Parathyroid adenoma (tissue), 2 donors: ENCODE measurements at regions not wholly inside any gene's neighbourhood (a gene's known extent, or its start where the extent isn't known, plus 50 kb on each side); places are given as distances from the start of the nearest gene placed in this dataset.

ENCODE experiments used
- H2AFZ ChIP-seq: fragments of 300-600 bp; sonication (generic); one replicate; pipeline ENCODE4 v1.7.0; 2017; ENCODE audit warnings: antibody characterized with exemption, mild to moderate bottlenecking
- H3K27ac ChIP-seq: fragments of 300-600 bp; sonication (generic); one replicate; pipeline ENCODE4 v1.7.0; 2017
- H3K27me3 ChIP-seq: fragments of 300-600 bp; sonication (generic); one replicate; pipeline ENCODE4 v1.7.0; 2017; ENCODE audit warnings: low read length; ENCODE audit not compliant: control insufficient read depth, insufficient read depth
- H3K36me3 ChIP-seq: fragments of 300-600 bp; sonication (generic); one replicate; pipeline ENCODE4 v1.7.0; 2017; ENCODE audit warnings: low read length; ENCODE audit not compliant: control insufficient read depth, insufficient read depth
- H3K4me1 ChIP-seq: fragments of 300-600 bp; sonication (generic); one replicate; pipeline ENCODE4 v1.7.0; 2017; ENCODE audit warnings: control low read depth
- H3K4me2 ChIP-seq: fragments of 300-600 bp; sonication (generic); one replicate; pipeline ENCODE4 v1.7.0; 2017; ENCODE audit warnings: low read length
- H3K4me3 ChIP-seq: fragments of 300-600 bp; sonication (generic); one replicate; pipeline ENCODE4 v1.7.0; 2017; ENCODE audit warnings: low read depth, low read length
- H3K79me2 ChIP-seq: fragments of 300-600 bp; sonication (generic); one replicate; pipeline ENCODE4 v1.7.0; 2017; ENCODE audit warnings: control low read depth
- H3K9ac ChIP-seq: fragments of 300-600 bp; sonication (generic); one replicate; pipeline ENCODE4 v1.7.0; 2017; ENCODE audit warnings: mild to moderate bottlenecking
- H3K9me3 ChIP-seq: fragments of 300-600 bp; sonication (generic); one replicate; pipeline ENCODE4 v1.7.0; 2017; ENCODE audit warnings: low read length; ENCODE audit not compliant: control insufficient read depth
- TF ChIP-seq, protein P1 (sequence below): fragments of 300-600 bp; sonication (generic); IDR thresholded peaks from one replicate; pipeline ENCODE4 v1.7.0; 2017; ENCODE audit warnings: antibody characterized with exemption, mild to moderate bottlenecking
- donor health status: primary hyperparathyroidism.

GRCh38 chr7:54180796-54181195 is 361.4 kb upstream of the VSTM2A start:
- H3K9ac ChIP-seq: no peak overlapping the region
- H3K4me1 ChIP-seq: no peaks in the 10 kb centered on the region
- no peak overlapping the region for H3K27ac ChIP-seq
- no peak overlapping the region for H3K4me3 ChIP-seq
- TF ChIP-seq, protein P1, sequence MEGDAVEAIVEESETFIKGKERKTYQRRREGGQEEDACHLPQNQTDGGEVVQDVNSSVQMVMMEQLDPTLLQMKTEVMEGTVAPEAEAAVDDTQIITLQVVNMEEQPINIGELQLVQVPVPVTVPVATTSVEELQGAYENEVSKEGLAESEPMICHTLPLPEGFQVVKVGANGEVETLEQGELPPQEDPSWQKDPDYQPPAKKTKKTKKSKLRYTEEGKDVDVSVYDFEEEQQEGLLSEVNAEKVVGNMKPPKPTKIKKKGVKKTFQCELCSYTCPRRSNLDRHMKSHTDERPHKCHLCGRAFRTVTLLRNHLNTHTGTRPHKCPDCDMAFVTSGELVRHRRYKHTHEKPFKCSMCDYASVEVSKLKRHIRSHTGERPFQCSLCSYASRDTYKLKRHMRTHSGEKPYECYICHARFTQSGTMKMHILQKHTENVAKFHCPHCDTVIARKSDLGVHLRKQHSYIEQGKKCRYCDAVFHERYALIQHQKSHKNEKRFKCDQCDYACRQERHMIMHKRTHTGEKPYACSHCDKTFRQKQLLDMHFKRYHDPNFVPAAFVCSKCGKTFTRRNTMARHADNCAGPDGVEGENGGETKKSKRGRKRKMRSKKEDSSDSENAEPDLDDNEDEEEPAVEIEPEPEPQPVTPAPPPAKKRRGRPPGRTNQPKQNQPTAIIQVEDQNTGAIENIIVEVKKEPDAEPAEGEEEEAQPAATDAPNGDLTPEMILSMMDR: no peak
- no peaks in the 10 kb centered on the region for H3K79me2 ChIP-seq
- no peak overlapping the region for H2AFZ ChIP-seq
- H3K36me3 ChIP-seq: no peaks in the 10 kb centered on the region
- H3K27me3 ChIP-seq: no peaks in the 10 kb centered on the region
- no peaks in the 10 kb centered on the region for H3K9me3 ChIP-seq
- H3K4me2 ChIP-seq: no peak overlapping the region

- Histone ChIP-seq H3K79me2 (no peaks in the 10 kb centered on the region), H3K4me2 (no peak overlapping the region), H3K9ac (no peak overlapping the region), H3K36me3 (no peaks in the 10 kb centered on the region), H3K4me1 (no peaks in the 10 kb centered on the region), H3K4me3 (no peak overlapping the region), H3K27me3 (no peaks in the 10 kb centered on the region), H2AFZ (no peak overlapping the region), H3K27ac (no peak overlapping the region), H3K9me3 (no peaks in the 10 kb centered on the region)
- TF ChIP-seq, protein P1: no peak
Measured at GRCh38 chr7:54183055-54183454, 359.1 kb upstream of the VSTM2A start.

DNA sequence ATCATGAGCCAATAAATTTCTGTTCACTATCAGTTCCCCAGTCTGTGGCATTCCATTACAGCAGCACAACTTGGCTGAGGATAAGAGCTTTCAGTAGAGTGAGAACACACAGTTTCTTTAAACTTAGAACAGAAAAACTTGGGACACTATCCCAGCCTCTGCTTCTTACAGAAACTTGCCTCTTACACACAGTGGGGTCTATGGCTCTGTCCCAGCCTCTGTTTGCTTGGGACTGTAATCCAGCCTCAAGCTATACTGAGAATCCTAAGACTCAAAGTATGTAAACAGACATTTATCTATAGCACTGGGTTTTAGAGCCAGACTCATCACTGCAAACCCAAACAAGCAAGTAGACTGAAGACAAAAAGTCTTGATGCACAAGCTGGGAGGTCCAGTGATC is 355.8 kb upstream of the VSTM2A start:
- H3K36me3 ChIP-seq: no peaks in the 10 kb centered on the region
- H3K4me1 ChIP-seq: no peaks in the 10 kb centered on the region
- no peak overlapping the region for H3K27ac ChIP-seq
- H3K4me2 ChIP-seq: no peak overlapping the region
- no peaks in the 10 kb centered on the region for H3K79me2 ChIP-seq
- no peak overlapping the region for H3K9ac ChIP-seq
- TF ChIP-seq, protein P1: no peak
- no peak overlapping the region for H3K4me3 ChIP-seq
- no peaks in the 10 kb centered on the region for H3K9me3 ChIP-seq
- no peaks in the 10 kb centered on the region for H3K27me3 ChIP-seq
- no peak overlapping the region for H2AFZ ChIP-seq

DNA sequence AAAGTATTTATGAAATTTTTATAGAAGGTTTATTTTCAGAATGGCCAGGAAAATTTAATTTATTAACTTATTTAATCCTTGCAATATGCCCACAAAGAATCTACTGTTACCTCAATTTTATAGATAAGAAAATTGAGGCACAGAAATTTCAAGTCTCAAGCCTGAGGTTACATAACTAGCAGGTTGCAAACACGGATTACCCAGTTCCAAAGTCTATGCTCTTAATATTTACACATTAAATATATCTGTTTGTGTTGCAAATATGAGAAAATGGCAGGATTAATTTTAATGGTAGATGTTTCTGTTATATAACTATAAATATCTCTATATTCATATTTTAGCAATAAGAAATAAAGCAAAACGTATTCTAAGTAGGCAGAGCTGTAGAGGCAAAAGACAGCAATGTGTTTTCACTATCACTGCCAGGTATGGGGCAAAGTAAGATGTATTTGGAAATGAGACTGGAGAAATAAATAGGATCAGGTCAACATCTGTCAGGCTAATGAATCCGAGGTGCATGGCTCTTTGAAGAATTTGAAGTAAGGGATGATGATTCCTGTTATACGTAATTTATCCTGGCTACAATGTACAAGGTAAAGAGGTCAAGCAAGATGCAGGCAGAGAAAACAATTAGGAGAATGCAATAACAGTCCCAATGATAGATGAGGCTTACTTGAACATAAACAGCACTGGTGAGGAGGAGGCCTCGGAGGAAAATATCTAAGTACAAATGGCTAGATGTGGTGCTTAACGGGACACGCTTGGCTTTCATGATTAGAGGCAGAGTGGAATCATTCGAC is 354.1 kb upstream of the VSTM2A start:
- no peak overlapping the region for H3K9ac ChIP-seq
- TF ChIP-seq, protein P1: no peak
- no peak overlapping the region for H3K4me2 ChIP-seq
- no peaks in the 10 kb centered on the region for H3K36me3 ChIP-seq
- H3K9me3 ChIP-seq: no peaks in the 10 kb centered on the region
- H3K79me2 ChIP-seq: no peaks in the 10 kb centered on the region
- H2AFZ ChIP-seq: no peak overlapping the region
- H3K4me3 ChIP-seq: no peak overlapping the region
- H3K27ac ChIP-seq: no peak overlapping the region
- no peaks in the 10 kb centered on the region for H3K4me1 ChIP-seq
- no peaks in the 10 kb centered on the region for H3K27me3 ChIP-seq

DNA sequence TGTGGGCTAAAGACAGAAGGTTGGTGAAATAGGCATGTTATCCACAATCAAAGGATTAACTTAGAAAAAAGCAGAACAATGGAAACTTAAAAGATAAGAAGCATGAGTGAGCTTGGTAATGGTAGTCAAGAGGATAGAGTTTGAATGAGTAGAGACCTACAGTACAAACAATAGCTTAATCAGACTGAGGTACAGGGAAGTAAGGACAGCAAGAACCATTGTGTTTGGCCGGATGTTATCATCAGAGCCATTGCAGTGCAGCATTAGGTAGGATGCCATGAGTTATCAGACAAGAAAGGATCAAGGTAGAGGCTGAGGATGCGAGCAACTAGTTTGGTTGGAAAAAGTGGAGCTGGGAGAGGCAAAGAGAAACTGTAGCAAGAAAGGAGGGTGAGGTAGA is 353.3 kb upstream of the VSTM2A start:
- Histone ChIP-seq H3K27me3 (no peaks in the 10 kb centered on the region), H3K4me1 (no peaks in the 10 kb centered on the region), H3K27ac (no peak overlapping the region), H3K4me2 (no peak overlapping the region), H3K36me3 (no peaks in the 10 kb centered on the region), H3K79me2 (no peaks in the 10 kb centered on the region), H3K4me3 (no peak overlapping the region), H2AFZ (no peak overlapping the region), H3K9ac (no peak overlapping the region), H3K9me3 (no peaks in the 10 kb centered on the region)
- TF ChIP-seq, protein P1: no peak
